ENCODE measurements at regions not wholly inside any gene's neighbourhood (a gene's known extent, or its start where the extent isn't known, plus 50 kb on each side); places are given as distances from the start of the nearest gene placed in this dataset.

- no peak overlapping the region for H3K27ac ChIP-seq (ENCODE audit: low read depth in 1 of 2, low read length in 2 of 2)
- H3K9me3 ChIP-seq (replicated peaks in 1 of 2; ENCODE audit: control insufficient read depth in 1 of 2, insufficient read depth in 1 of 2, low read length in 2 of 2) = no peaks in the 10 kb centered on the region
- Mint-ChIP-seq H3K4me1 (peaks cover 3% of the 10 kb centered on the region), H3K27ac (no peak overlapping the region), H3K9me3 (no peaks in the 10 kb centered on the region), H3K27me3 (ENCODE audit: low read depth in 3 of 3) (peaks cover 0 to 5% (median 1%) of the 10 kb centered on the region in 3 donors), H3K36me3 (no peaks in the 10 kb centered on the region), H3K4me3 (no peak overlapping the region)
- H3K36me3 ChIP-seq (replicated peaks in 1 of 2; ENCODE audit: control insufficient read depth in 1 of 2, insufficient read depth in 2 of 2, low read length in 2 of 2) = no peaks in the 10 kb centered on the region
- no peak for DNase-seq
- H3K4me1 ChIP-seq (ENCODE audit: control insufficient read depth in 1 of 2, insufficient read depth in 2 of 2, low read length in 2 of 2) = peaks cover 0 to 2% of the 10 kb centered on the region in 2 donors
- H3K4me3 ChIP-seq (replicated peaks in 1 of 3; ENCODE audit: low read depth in 2 of 3, low read length in 3 of 3) = no peak overlapping the region
- H3K9ac ChIP-seq (ENCODE audit: insufficient read depth, low read length, poor library complexity, severe bottlenecking) = no peak overlapping the region
- no peak overlapping the region for H3K4me2 ChIP-seq (replicated peaks; ENCODE audit: extremely low read depth, low read length, poor library complexity, severe bottlenecking)
- TF ChIP-seq CTCF (IDR thresholded peaks at IDR 0.05) = no peak
- no peaks in the 10 kb centered on the region for H4K20me1 ChIP-seq (ENCODE audit: insufficient read depth, low read length)
- no peak overlapping the region for H2AFZ ChIP-seq (ENCODE audit: insufficient read depth, low read depth, low read length, poor library complexity, severe bottlenecking)
- H3K79me2 ChIP-seq (ENCODE audit: insufficient read depth, low read length) = no peaks in the 10 kb centered on the region
- intact Hi-C loops (cut with micrococcal nuclease) = no loop called here
- H3K27me3 ChIP-seq (ENCODE audit: control insufficient read depth in 2 of 2, insufficient read depth in 2 of 2, low read length in 2 of 2) = no peaks in the 10 kb centered on the region
Observed at GRCh38 chr3:167920747-167921146, 175.0 kb downstream of the GOLIM4 start.

- Histone ChIP-seq H3K9ac (ENCODE audit: insufficient read depth, low read length, poor library complexity, severe bottlenecking) (no peak overlapping the region), H2AFZ (ENCODE audit: insufficient read depth, low read depth, low read length, poor library complexity, severe bottlenecking) (no peak overlapping the region), H3K4me2 (replicated peaks; ENCODE audit: extremely low read depth, low read length, poor library complexity, severe bottlenecking) (no peak overlapping the region), H3K9me3 (replicated peaks in 1 of 2; ENCODE audit: control insufficient read depth in 1 of 2, insufficient read depth in 1 of 2, low read length in 2 of 2) (no peaks in the 10 kb centered on the region), H3K36me3 (replicated peaks in 1 of 2; ENCODE audit: control insufficient read depth in 1 of 2, insufficient read depth in 2 of 2, low read length in 2 of 2) (no peaks in the 10 kb centered on the region), H3K4me1 (ENCODE audit: control insufficient read depth in 1 of 2, insufficient read depth in 2 of 2, low read length in 2 of 2) (peaks cover 0 to 2% of the 10 kb centered on the region in 2 donors), H4K20me1 (ENCODE audit: insufficient read depth, low read length) (no peaks in the 10 kb centered on the region), H3K27ac (ENCODE audit: low read depth in 1 of 2, low read length in 2 of 2) (no peak overlapping the region), H3K79me2 (ENCODE audit: insufficient read depth, low read length) (no peaks in the 10 kb centered on the region), H3K27me3 (ENCODE audit: control insufficient read depth in 2 of 2, insufficient read depth in 2 of 2, low read length in 2 of 2) (no peaks in the 10 kb centered on the region), H3K4me3 (replicated peaks in 1 of 3; ENCODE audit: low read depth in 2 of 3, low read length in 3 of 3) (no peak overlapping the region)
- no peak for TF ChIP-seq CTCF (IDR thresholded peaks at IDR 0.05)
- H3K4me1 Mint-ChIP-seq = peaks cover 5% of the 10 kb centered on the region
- DNase-seq = no peak
- no peak overlapping the region for H3K27ac Mint-ChIP-seq
- H3K27me3 Mint-ChIP-seq (ENCODE audit: low read depth in 3 of 3) = peaks cover 0 to 5% (median 1%) of the 10 kb centered on the region in 3 donors
- no CpG with 5 or more reads among the region's 1 CpG for WGBS (ENCODE audit: insufficient coverage)
- H3K36me3 Mint-ChIP-seq = no peaks in the 10 kb centered on the region
- intact Hi-C loops (cut with micrococcal nuclease) = no loop called here
- no peaks in the 10 kb centered on the region for H3K9me3 Mint-ChIP-seq
- no peak overlapping the region for H3K4me3 Mint-ChIP-seq
Observed at GRCh38 chr3:167919590-167919989, 176.1 kb downstream of the GOLIM4 start.
